Endodermal cell (in vitro differentiated cells): ENCODE measurements at regions not wholly inside any gene's neighbourhood (a gene's known extent, or its start where the extent isn't known, plus 50 kb on each side); places are given as distances from the start of the nearest gene placed in this dataset.
A peak's percentile ranks its signal among the peaks of the same experiment; 100 is the strongest.

Experiments
- DNase-seq: peaks from one replicate; pipeline ENCODE4 v3.0.0-alpha.2; 2017
- H3K27ac ChIP-seq: 2 replicates; pipeline ENCODE4 v1.5.1; 2013; ENCODE audit warnings: mild to moderate bottlenecking, low read depth, low read length, moderate library complexity
- H3K27me3 ChIP-seq: 2 replicates; pipeline ENCODE4 v1.6.1; 2013; ENCODE audit warnings: mild to moderate bottlenecking, low read length, moderate library complexity; ENCODE audit not compliant: insufficient read depth, control insufficient read depth, poor library complexity, severe bottlenecking
- H3K36me3 ChIP-seq: 2 replicates; pipeline ENCODE4 v1.7.0; 2013; ENCODE audit warnings: mild to moderate bottlenecking, low read length, moderate library complexity; ENCODE audit not compliant: control insufficient read depth, insufficient read depth
- H3K4me1 ChIP-seq: one replicate; pipeline ENCODE4 v1.7.0; 2013; ENCODE audit warnings: low read length; ENCODE audit not compliant: control insufficient read depth, insufficient read depth
- H3K4me3 ChIP-seq: 2 replicates; pipeline ENCODE4 v1.5.1; 2013; ENCODE audit warnings: mild to moderate bottlenecking, low read length, moderate library complexity
- H3K9ac ChIP-seq: 2 replicates; pipeline ENCODE4 v1.6.1; 2013; ENCODE audit warnings: mild to moderate bottlenecking, low read length, moderate library complexity; ENCODE audit not compliant: poor library complexity, severe bottlenecking; ENCODE audit errors: extremely low read depth
- H3K9me3 ChIP-seq: 2 replicates; pipeline ENCODE4 v1.6.1; 2013; ENCODE audit warnings: mild to moderate bottlenecking, low read length, moderate library complexity; ENCODE audit not compliant: control insufficient read depth
- H3K27ac Mint-ChIP-seq: 2 replicates; pipeline ENCODE4 v1.8.0; 2020; ENCODE audit warnings: mixed read lengths
- H3K27me3 Mint-ChIP-seq: 2 replicates; pipeline ENCODE4 v1.8.0; 2021; ENCODE audit warnings: mild to moderate bottlenecking, mixed read lengths; ENCODE audit not compliant: insufficient read depth
- H3K36me3 Mint-ChIP-seq: 2 replicates; pipeline ENCODE4 v1.8.0; 2020; ENCODE audit warnings: low read depth, mixed read lengths
- H3K4me1 Mint-ChIP-seq: 2 replicates; pipeline ENCODE4 v1.8.0; 2020; ENCODE audit warnings: mixed read lengths
- H3K4me3 Mint-ChIP-seq: 2 replicates; pipeline ENCODE4 v1.8.0; 2020; ENCODE audit warnings: mild to moderate bottlenecking, moderate library complexity, mixed read lengths
- H3K9me3 Mint-ChIP-seq: 2 replicates; pipeline ENCODE4 v1.8.0; 2020; ENCODE audit warnings: mild to moderate bottlenecking, mixed read lengths
- WGBS, 2 experiments: methylation state at CpG; one replicate each; pipeline versions ENCODE4 v1.1.5 to v1.1.7; 2013; ENCODE audit warnings: missing lambda C conversion rate in 2 of 2, mixed read lengths in 1 of 2; ENCODE audit not compliant: insufficient coverage in 1 of 2, insufficient read length in 1 of 2; 5-methylcytosine and 5-hydroxymethylcytosine counted together
- TF ChIP-seq, protein P1 (sequence below): fragments of 200-600 bp; sonication (generic); conservative IDR thresholded peaks from 2 replicates; pipeline ENCODE4 v1.5.0; 2021; ENCODE audit warnings: antibody characterized with exemption, mild to moderate bottlenecking

DNA sequence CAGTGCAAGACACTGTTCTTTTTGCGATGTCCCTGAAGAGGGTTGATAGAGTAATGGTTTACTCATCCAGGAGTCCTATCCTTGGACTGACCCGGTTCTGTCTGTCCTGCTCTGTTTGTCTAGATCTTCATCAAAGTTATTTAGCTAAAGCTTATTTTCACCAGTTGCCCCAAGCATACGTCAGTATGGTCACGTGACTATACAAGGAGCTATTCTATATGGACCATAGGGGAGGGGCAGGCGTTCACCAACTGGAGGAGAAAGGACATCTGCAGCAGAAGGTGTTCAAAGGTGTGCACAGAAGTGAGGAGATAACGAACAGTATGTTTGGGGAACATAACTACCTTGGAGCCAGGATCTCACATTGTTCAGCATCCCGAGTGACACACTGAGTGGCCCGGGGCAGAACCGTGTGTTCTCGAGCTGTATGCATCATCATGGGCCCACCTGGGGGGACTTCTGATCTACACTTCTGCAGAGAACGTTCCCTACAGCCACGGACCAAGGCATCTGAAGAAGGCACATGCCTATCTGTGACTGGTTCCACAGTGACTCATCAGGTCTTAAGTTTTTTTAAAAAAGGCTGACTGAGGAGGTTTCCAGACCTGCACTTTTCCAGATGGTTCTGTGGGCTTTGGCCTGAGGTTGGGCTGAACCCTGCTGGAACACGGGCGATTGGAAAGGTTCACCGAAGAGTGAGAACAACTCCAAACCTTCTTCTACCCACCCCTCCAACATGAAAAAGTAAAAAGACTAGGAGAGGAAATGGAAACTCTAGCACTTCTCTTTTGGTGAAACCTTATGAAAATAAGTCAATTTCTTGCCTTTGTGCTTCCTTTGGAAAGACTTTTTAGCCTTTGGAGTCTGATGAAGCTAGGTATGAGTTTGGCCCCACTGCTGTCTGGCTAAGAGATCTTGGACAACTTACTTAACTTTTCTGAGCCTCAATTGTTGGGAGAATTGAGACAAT, 68.6 kb upstream of the YWHAQ start:
- TF ChIP-seq, protein P1, sequence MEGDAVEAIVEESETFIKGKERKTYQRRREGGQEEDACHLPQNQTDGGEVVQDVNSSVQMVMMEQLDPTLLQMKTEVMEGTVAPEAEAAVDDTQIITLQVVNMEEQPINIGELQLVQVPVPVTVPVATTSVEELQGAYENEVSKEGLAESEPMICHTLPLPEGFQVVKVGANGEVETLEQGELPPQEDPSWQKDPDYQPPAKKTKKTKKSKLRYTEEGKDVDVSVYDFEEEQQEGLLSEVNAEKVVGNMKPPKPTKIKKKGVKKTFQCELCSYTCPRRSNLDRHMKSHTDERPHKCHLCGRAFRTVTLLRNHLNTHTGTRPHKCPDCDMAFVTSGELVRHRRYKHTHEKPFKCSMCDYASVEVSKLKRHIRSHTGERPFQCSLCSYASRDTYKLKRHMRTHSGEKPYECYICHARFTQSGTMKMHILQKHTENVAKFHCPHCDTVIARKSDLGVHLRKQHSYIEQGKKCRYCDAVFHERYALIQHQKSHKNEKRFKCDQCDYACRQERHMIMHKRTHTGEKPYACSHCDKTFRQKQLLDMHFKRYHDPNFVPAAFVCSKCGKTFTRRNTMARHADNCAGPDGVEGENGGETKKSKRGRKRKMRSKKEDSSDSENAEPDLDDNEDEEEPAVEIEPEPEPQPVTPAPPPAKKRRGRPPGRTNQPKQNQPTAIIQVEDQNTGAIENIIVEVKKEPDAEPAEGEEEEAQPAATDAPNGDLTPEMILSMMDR, result no peak
- H3K9me3 ChIP-seq, result no peaks in the 10 kb centered on the region
- Mint-ChIP-seq H3K36me3 (no peaks in the 10 kb centered on the region), H3K27me3 (no peaks in the 10 kb centered on the region), H3K27ac (no peak overlapping the region), H3K4me1 (peaks cover 6% of the 10 kb centered on the region), H3K4me3 (no peak overlapping the region), H3K9me3 (no peaks in the 10 kb centered on the region)
- 79 to 87% methylated on average over 10 to 14 of the region's 15 CpGs for WGBS, 2 experiments
- H3K36me3 ChIP-seq, result no peaks in the 10 kb centered on the region
- no peak overlapping the region for H3K27ac ChIP-seq
- H3K4me3 ChIP-seq, result no peak overlapping the region
- H3K27me3 ChIP-seq, result no peaks in the 10 kb centered on the region
- peaks cover 4% of the 10 kb centered on the region for H3K4me1 ChIP-seq
- DNase-seq, result peak; percentile 24
- H3K9ac ChIP-seq, result no peak overlapping the region

GRCh38 chr2:9700109-9700495, 69.3 kb upstream of the YWHAQ start:
- Mint-ChIP-seq H3K4me1 (peaks cover 6% of the 10 kb centered on the region), H3K4me3 (no peak overlapping the region), H3K36me3 (no peaks in the 10 kb centered on the region), H3K27ac (no peak overlapping the region), H3K9me3 (no peaks in the 10 kb centered on the region), H3K27me3 (no peaks in the 10 kb centered on the region)
- no peak overlapping the region for H3K27ac ChIP-seq
- 78% methylated on average over 4 of the region's 4 CpGs; no CpG with 5 or more reads in 1 of the 2 experiments for WGBS, 2 experiments
- TF ChIP-seq, protein P1, result no peak
- no peak overlapping the region for H3K9ac ChIP-seq
- no peak for DNase-seq
- H3K4me3 ChIP-seq, result no peak overlapping the region
- H3K4me1 ChIP-seq, result peaks cover 4% of the 10 kb centered on the region
- no peaks in the 10 kb centered on the region for H3K36me3 ChIP-seq
- H3K9me3 ChIP-seq, result no peaks in the 10 kb centered on the region
- H3K27me3 ChIP-seq, result no peaks in the 10 kb centered on the region

DNA sequence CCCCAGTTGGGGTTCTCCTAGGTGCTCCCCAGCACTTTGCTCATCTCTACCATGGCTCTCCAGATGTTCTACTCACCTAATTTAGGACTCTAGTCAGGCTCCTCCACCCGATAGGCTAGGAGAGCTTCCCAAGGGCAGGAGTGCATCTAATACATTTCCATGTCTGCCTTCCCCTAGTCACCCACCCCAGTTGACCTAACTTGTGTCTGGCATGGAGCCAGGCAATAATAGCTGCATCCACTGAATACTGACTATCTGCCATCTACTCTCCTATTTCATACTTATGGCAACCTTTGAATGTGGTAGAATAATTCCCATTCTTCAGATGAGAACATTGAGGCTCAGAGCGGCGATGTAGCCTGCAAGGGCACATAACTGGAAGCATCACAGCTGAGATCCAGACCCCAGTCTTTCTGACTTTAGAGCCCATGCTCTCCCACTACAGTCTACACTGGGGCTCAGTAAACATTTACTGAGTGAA, 71.8 kb upstream of the YWHAQ start:
- no peaks in the 10 kb centered on the region for H3K27me3 ChIP-seq
- no peaks in the 10 kb centered on the region for H3K36me3 ChIP-seq
- no peak overlapping the region for H3K9ac ChIP-seq
- WGBS, 2 experiments, result 94 to 100% methylated on average over 3 of the region's 3 CpGs
- Mint-ChIP-seq H3K4me1 (peaks cover 7% of the 10 kb centered on the region), H3K4me3 (no peak overlapping the region), H3K27ac (no peak overlapping the region), H3K36me3 (no peaks in the 10 kb centered on the region), H3K9me3 (no peaks in the 10 kb centered on the region), H3K27me3 (no peaks in the 10 kb centered on the region)
- H3K4me3 ChIP-seq, result no peak overlapping the region
- peak; percentile 25 for DNase-seq
- peaks cover 4% of the 10 kb centered on the region for H3K4me1 ChIP-seq
- TF ChIP-seq, protein P1, result no peak
- no peaks in the 10 kb centered on the region for H3K9me3 ChIP-seq
- no peak overlapping the region for H3K27ac ChIP-seq
